ENCODE measurements at regions not wholly inside any gene's neighbourhood (a gene's known extent, or its start where the extent isn't known, plus 50 kb on each side); places are given as distances from the start of the nearest gene placed in this dataset.
"Not testable (repeated sequence)": the region's sequence is repeated elsewhere in the genome, so short reads cannot be mapped to it uniquely, and the experiment has no call there.

GRCh38 chr10:46718014-46718413 lies 139.1 kb downstream of the SYT15 start:
- POLR2A ChIA-PET; H3K36me3 ChIP-seq (ENCODE audit: control insufficient read depth in 2 of 2, insufficient read depth in 2 of 2, low read length in 1 of 2); H3K27ac ChIP-seq (ENCODE audit: control insufficient read depth, insufficient read depth); CTCF ChIA-PET; intact Hi-C loops (cut with micrococcal nuclease; ENCODE audit: unreplicated experiment); H4K20me1 ChIP-seq (ENCODE audit: control insufficient read depth, insufficient read depth); H3K79me2 ChIP-seq (ENCODE audit: control insufficient read depth, insufficient read depth, low read length); H3K9ac ChIP-seq (ENCODE audit: control insufficient read depth, insufficient read depth, low read length); RAD21 ChIA-PET (ENCODE audit: unreplicated experiment); ATAC-seq; FAIRE-seq; BruUV-seq (replicated peaks); SMC1A ChIA-PET (ENCODE audit: uncharacterized antibody, unreplicated experiment); H2AFZ ChIP-seq (ENCODE audit: control insufficient read depth, low read depth, low read length); H3K27me3 ChIP-seq (replicated peaks in 1 of 2; ENCODE audit: control insufficient read depth in 2 of 2, insufficient read depth in 2 of 2, low read length in 1 of 2); H3K4me3 ChIP-seq; H3K4me2 ChIP-seq (ENCODE audit: control insufficient read depth, insufficient read depth); DNase-seq (ENCODE audit: low read depth, low spot score); H3K9me3 ChIP-seq (replicated peaks; ENCODE audit: control insufficient read depth, insufficient read depth, low read length); H3K4me1 ChIP-seq (ENCODE audit: control insufficient read depth, insufficient read depth, low read length); in situ Hi-C loops (cut with MboI): not testable (repeated sequence)
- 49% methylated on average over 3 of the region's 3 CpGs for WGBS (ENCODE audit: insufficient coverage, insufficient replicate concordance, low lambda C conversion rate, missing lambda C conversion rate)

- in situ Hi-C loops (cut with MboI); H3K9ac ChIP-seq (ENCODE audit: control insufficient read depth, insufficient read depth, low read length); H3K27me3 ChIP-seq (replicated peaks in 1 of 2; ENCODE audit: control insufficient read depth in 2 of 2, insufficient read depth in 2 of 2, low read length in 1 of 2); H2AFZ ChIP-seq (ENCODE audit: control insufficient read depth, low read depth, low read length); SMC1A ChIA-PET (ENCODE audit: uncharacterized antibody, unreplicated experiment); FAIRE-seq; H3K4me2 ChIP-seq (ENCODE audit: control insufficient read depth, insufficient read depth); H3K79me2 ChIP-seq (ENCODE audit: control insufficient read depth, insufficient read depth, low read length); H3K27ac ChIP-seq (ENCODE audit: control insufficient read depth, insufficient read depth); BruUV-seq (replicated peaks); POLR2A ChIA-PET; ATAC-seq; CTCF ChIA-PET; DNase-seq (ENCODE audit: low read depth, low spot score); H3K36me3 ChIP-seq (ENCODE audit: control insufficient read depth in 2 of 2, insufficient read depth in 2 of 2, low read length in 1 of 2); H4K20me1 ChIP-seq (ENCODE audit: control insufficient read depth, insufficient read depth); H3K9me3 ChIP-seq (replicated peaks; ENCODE audit: control insufficient read depth, insufficient read depth, low read length); H3K4me1 ChIP-seq (ENCODE audit: control insufficient read depth, insufficient read depth, low read length); intact Hi-C loops (cut with micrococcal nuclease; ENCODE audit: unreplicated experiment); RAD21 ChIA-PET (ENCODE audit: unreplicated experiment); H3K4me3 ChIP-seq: not testable (repeated sequence)
- no CpG with 5 or more reads among the region's 1 CpG for WGBS (ENCODE audit: insufficient coverage, insufficient replicate concordance, low lambda C conversion rate, missing lambda C conversion rate)
Observed at GRCh38 chr10:46720386-46720785, 141.5 kb downstream of the SYT15 start.

GRCh38 chr10:46720811-46721518 lies 142.0 kb downstream of the SYT15 start:
- intact Hi-C loops (cut with micrococcal nuclease; ENCODE audit: unreplicated experiment); ATAC-seq; CTCF ChIA-PET; H3K27me3 ChIP-seq (replicated peaks in 1 of 2; ENCODE audit: control insufficient read depth in 2 of 2, insufficient read depth in 2 of 2, low read length in 1 of 2); H3K4me3 ChIP-seq; POLR2A ChIA-PET; H3K4me1 ChIP-seq (ENCODE audit: control insufficient read depth, insufficient read depth, low read length); H3K27ac ChIP-seq (ENCODE audit: control insufficient read depth, insufficient read depth); H3K9me3 ChIP-seq (replicated peaks; ENCODE audit: control insufficient read depth, insufficient read depth, low read length); H2AFZ ChIP-seq (ENCODE audit: control insufficient read depth, low read depth, low read length); H3K36me3 ChIP-seq (ENCODE audit: control insufficient read depth in 2 of 2, insufficient read depth in 2 of 2, low read length in 1 of 2); H3K4me2 ChIP-seq (ENCODE audit: control insufficient read depth, insufficient read depth); RAD21 ChIA-PET (ENCODE audit: unreplicated experiment); BruUV-seq (replicated peaks); FAIRE-seq; H3K79me2 ChIP-seq (ENCODE audit: control insufficient read depth, insufficient read depth, low read length); DNase-seq (ENCODE audit: low read depth, low spot score); H4K20me1 ChIP-seq (ENCODE audit: control insufficient read depth, insufficient read depth); H3K9ac ChIP-seq (ENCODE audit: control insufficient read depth, insufficient read depth, low read length); in situ Hi-C loops (cut with MboI); SMC1A ChIA-PET (ENCODE audit: uncharacterized antibody, unreplicated experiment): not testable (repeated sequence)
- 53% methylated on average over 4 of the region's 4 CpGs for WGBS (ENCODE audit: insufficient coverage, insufficient replicate concordance, low lambda C conversion rate, missing lambda C conversion rate)

- H3K27me3 ChIP-seq (replicated peaks in 1 of 2; ENCODE audit: control insufficient read depth in 2 of 2, insufficient read depth in 2 of 2, low read length in 1 of 2); DNase-seq (ENCODE audit: low read depth, low spot score); SMC1A ChIA-PET (ENCODE audit: uncharacterized antibody, unreplicated experiment); in situ Hi-C loops (cut with MboI); POLR2A ChIA-PET; ATAC-seq; H3K4me3 ChIP-seq; H3K79me2 ChIP-seq (ENCODE audit: control insufficient read depth, insufficient read depth, low read length); CTCF ChIA-PET; H3K4me2 ChIP-seq (ENCODE audit: control insufficient read depth, insufficient read depth); RAD21 ChIA-PET (ENCODE audit: unreplicated experiment); H3K36me3 ChIP-seq (ENCODE audit: control insufficient read depth in 2 of 2, insufficient read depth in 2 of 2, low read length in 1 of 2); BruUV-seq (replicated peaks); H3K27ac ChIP-seq (ENCODE audit: control insufficient read depth, insufficient read depth); H3K9ac ChIP-seq (ENCODE audit: control insufficient read depth, insufficient read depth, low read length); H3K4me1 ChIP-seq (ENCODE audit: control insufficient read depth, insufficient read depth, low read length); H4K20me1 ChIP-seq (ENCODE audit: control insufficient read depth, insufficient read depth); H3K9me3 ChIP-seq (replicated peaks; ENCODE audit: control insufficient read depth, insufficient read depth, low read length); intact Hi-C loops (cut with micrococcal nuclease; ENCODE audit: unreplicated experiment); FAIRE-seq; H2AFZ ChIP-seq (ENCODE audit: control insufficient read depth, low read depth, low read length): not testable (repeated sequence)
- 46% methylated on average over 3 of the region's 3 CpGs for WGBS (ENCODE audit: insufficient coverage, insufficient replicate concordance, low lambda C conversion rate, missing lambda C conversion rate)
Observed at GRCh38 chr10:46724258-46724657, 145.3 kb downstream of the SYT15 start.

Data from GM12878 (cell line).